OCI-LY3 (cell line): ENCODE measurements at regions not wholly inside any gene's neighbourhood (a gene's known extent, or its start where the extent isn't known, plus 50 kb on each side); places are given as distances from the start of the nearest gene placed in this dataset.
A peak's percentile ranks its signal among the peaks of the same experiment; 100 is the strongest.

Experiments
- H2AFZ ChIP-seq: fragments of 200-600, 300-600 bp; shearing (Covaris generic); 2 replicates; pipeline ENCODE4 v1.6.0; 2014; ENCODE audit warnings: antibody characterized with exemption, low read depth, low read length
- H3K27ac ChIP-seq: fragments of 200-600, 300-600 bp; sonication (generic); 2 replicates; pipeline ENCODE4 v1.5.1; 2014; ENCODE audit warnings: mild to moderate bottlenecking, low read length, moderate library complexity, mixed read lengths
- H3K27me3 ChIP-seq: fragments of 200-600, 300-600 bp; sonication (generic); 2 replicates; pipeline ENCODE4 v1.6.1; 2014; ENCODE audit warnings: low read depth, low read length, mixed read lengths
- H3K36me3 ChIP-seq: fragments of 200-600, 300-600 bp; sonication (generic); replicated peaks from 2 replicates; pipeline ENCODE3; 2014; ENCODE audit warnings: low read depth, low read length, mixed read lengths
- H3K4me1 ChIP-seq: fragments of 300-600, 200-600 bp; sonication (generic); 2 replicates; pipeline ENCODE4 v1.6.1; 2014; ENCODE audit warnings: low read length, mixed read lengths
- H3K4me2 ChIP-seq: fragments of 200-600, 300-600 bp; sonication (generic); 2 replicates; pipeline ENCODE4 v1.6.1; 2014; ENCODE audit warnings: low read length, mixed read lengths
- H3K4me3 ChIP-seq: fragments of 300-600, 200-600 bp; sonication (generic); 2 replicates; pipeline ENCODE4 v1.5.1; 2014; ENCODE audit warnings: antibody characterized with exemption, mild to moderate bottlenecking, low read length, moderate library complexity
- H3K79me2 ChIP-seq: fragments of 300-600, 200-600 bp; shearing (Covaris generic); 2 replicates; pipeline ENCODE4 v1.6.1; 2014; ENCODE audit warnings: mild to moderate bottlenecking, low read length, mixed read lengths
- H3K9ac ChIP-seq: fragments of 300-600, 200-600 bp; shearing (Covaris generic); 2 replicates; pipeline ENCODE4 v1.6.0; 2014; ENCODE audit warnings: mild to moderate bottlenecking, low read length, moderate library complexity
- H3K9me3 ChIP-seq: fragments of 200-600, 300-600 bp; shearing (Covaris generic); 2 replicates; pipeline ENCODE4 v1.6.1; 2014; ENCODE audit warnings: low read length, mixed read lengths; ENCODE audit not compliant: insufficient read depth
- H4K20me1 ChIP-seq: fragments of 200-600, 300-600 bp; sonication (generic); 2 replicates; pipeline ENCODE4 v1.6.1; 2016; ENCODE audit warnings: low read length, mixed read lengths; ENCODE audit not compliant: insufficient read depth
- EZH2phosphoT487 ChIP-seq: fragments of 200-600 bp; shearing (Covaris generic); IDR thresholded peaks from 2 replicates; pipeline ENCODE4 v1.6.1; 2018; ENCODE audit warnings: antibody characterized with exemption, mixed run types, low read depth
- TF ChIP-seq, protein P1 (sequence below): fragments of 200-600, 300-600 bp; sonication (generic); IDR thresholded peaks from 2 replicates; pipeline ENCODE4 v1.5.1; 2014; ENCODE audit warnings: antibody characterized with exemption, low read length, low read depth

DNA sequence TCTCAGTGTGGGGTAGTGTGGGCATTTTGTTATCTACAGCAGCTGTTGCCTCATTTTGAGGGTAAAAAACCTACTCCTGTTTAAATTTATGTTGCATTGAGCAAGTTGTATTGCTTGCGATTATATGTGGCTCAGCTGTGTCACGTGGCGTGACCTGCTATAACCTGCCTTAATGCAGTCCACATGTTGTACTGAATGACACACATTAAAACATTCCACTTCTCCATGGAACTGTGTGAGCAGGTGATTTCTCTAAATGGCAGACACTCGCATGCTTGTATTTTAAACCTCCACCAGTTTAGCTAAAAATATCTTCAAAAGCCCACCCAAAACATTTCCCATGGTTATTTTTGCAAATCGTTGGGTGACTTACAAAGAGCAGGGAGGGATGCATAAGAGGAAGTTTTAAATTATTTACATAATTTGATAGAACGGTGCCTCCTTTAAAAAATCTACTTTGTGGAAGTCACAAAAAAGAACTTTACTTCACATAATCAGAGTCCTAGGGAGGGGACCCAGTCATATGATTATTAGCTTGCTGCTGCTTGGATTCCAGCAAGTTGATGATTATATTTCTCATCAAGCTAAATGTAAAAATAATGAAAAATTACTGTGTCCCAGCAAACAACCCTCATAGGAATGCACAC is 163.3 kb upstream of the ZEB2 start:
- Histone ChIP-seq H3K4me3 (no peak overlapping the region), H3K36me3 (no peaks in the 10 kb centered on the region), H3K27me3 (peaks cover 12% of the 10 kb centered on the region), H3K4me2 (peak overlapping the region; percentile 1; the same call in 1 of the 2 replicates), H3K79me2 (no peaks in the 10 kb centered on the region), H3K9me3 (no peaks in the 10 kb centered on the region), H2AFZ (no peak overlapping the region), H3K27ac (no peak overlapping the region), H4K20me1 (no peaks in the 10 kb centered on the region), H3K9ac (no peak overlapping the region), H3K4me1 (peaks cover 30% of the 10 kb centered on the region)
- no peak for TF ChIP-seq EZH2phosphoT487
- TF ChIP-seq, protein P1, sequence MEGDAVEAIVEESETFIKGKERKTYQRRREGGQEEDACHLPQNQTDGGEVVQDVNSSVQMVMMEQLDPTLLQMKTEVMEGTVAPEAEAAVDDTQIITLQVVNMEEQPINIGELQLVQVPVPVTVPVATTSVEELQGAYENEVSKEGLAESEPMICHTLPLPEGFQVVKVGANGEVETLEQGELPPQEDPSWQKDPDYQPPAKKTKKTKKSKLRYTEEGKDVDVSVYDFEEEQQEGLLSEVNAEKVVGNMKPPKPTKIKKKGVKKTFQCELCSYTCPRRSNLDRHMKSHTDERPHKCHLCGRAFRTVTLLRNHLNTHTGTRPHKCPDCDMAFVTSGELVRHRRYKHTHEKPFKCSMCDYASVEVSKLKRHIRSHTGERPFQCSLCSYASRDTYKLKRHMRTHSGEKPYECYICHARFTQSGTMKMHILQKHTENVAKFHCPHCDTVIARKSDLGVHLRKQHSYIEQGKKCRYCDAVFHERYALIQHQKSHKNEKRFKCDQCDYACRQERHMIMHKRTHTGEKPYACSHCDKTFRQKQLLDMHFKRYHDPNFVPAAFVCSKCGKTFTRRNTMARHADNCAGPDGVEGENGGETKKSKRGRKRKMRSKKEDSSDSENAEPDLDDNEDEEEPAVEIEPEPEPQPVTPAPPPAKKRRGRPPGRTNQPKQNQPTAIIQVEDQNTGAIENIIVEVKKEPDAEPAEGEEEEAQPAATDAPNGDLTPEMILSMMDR: no peak

DNA sequence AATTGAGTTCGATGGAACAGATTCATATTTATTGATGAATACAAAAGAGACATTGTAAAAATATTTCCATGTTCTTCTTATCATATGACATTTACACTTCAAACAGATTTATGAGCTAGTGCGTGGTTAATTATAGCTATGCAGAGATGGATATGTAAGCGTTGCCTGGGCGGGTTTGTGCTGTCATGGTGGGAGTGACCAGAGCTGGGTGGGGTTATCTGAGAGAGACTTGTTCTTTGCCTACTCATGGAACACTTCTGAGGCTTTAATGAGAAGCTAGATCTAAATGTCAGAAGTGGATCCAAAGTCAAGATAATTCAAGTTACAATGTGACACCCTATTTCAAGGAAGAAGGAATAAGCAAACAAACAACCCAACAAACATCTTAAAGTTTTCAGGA is 162.3 kb upstream of the ZEB2 start:
- Histone ChIP-seq H3K27me3 (peaks cover 7% of the 10 kb centered on the region; the same call in 1 of the 2 replicates), H3K36me3 (no peaks in the 10 kb centered on the region), H3K4me1 (peaks cover 29% of the 10 kb centered on the region), H3K79me2 (no peaks in the 10 kb centered on the region), H2AFZ (no peak overlapping the region), H4K20me1 (no peaks in the 10 kb centered on the region), H3K4me2 (no peak overlapping the region), H3K9ac (no peak overlapping the region), H3K4me3 (no peak overlapping the region), H3K9me3 (no peaks in the 10 kb centered on the region), H3K27ac (no peak overlapping the region)
- no peak for TF ChIP-seq EZH2phosphoT487
- TF ChIP-seq, protein P1: no peak

- peaks cover 7% of the 10 kb centered on the region; the same call in 1 of the 2 replicates for H3K27me3 ChIP-seq
- no peaks in the 10 kb centered on the region for H3K36me3 ChIP-seq
- H3K4me2 ChIP-seq: no peak overlapping the region
- H3K79me2 ChIP-seq: no peaks in the 10 kb centered on the region
- no peaks in the 10 kb centered on the region for H4K20me1 ChIP-seq
- peaks cover 21% of the 10 kb centered on the region for H3K4me1 ChIP-seq
- no peak overlapping the region for H3K4me3 ChIP-seq
- H3K27ac ChIP-seq: no peak overlapping the region
- no peak overlapping the region for H2AFZ ChIP-seq
- TF ChIP-seq EZH2phosphoT487: no peak
- TF ChIP-seq, protein P1: no peak
- no peaks in the 10 kb centered on the region for H3K9me3 ChIP-seq
- no peak overlapping the region for H3K9ac ChIP-seq
Observed at GRCh38 chr2:144681389-144681788, 161.5 kb upstream of the ZEB2 start.

GRCh38 chr2:144679942-144680341 is 160.0 kb upstream of the ZEB2 start:
- Histone ChIP-seq H3K36me3 (no peaks in the 10 kb centered on the region), H3K4me1 (peaks cover 15% of the 10 kb centered on the region), H3K27ac (no peak overlapping the region), H2AFZ (no peak overlapping the region), H3K79me2 (no peaks in the 10 kb centered on the region), H3K9ac (no peak overlapping the region), H3K4me3 (no peak overlapping the region), H3K4me2 (no peak overlapping the region), H3K9me3 (no peaks in the 10 kb centered on the region), H3K27me3 (peaks cover 7% of the 10 kb centered on the region; the same call in 1 of the 2 replicates), H4K20me1 (no peaks in the 10 kb centered on the region)
- TF ChIP-seq, protein P1: no peak
- no peak for TF ChIP-seq EZH2phosphoT487
